Colonic mucosa (tissue), 4 donors: ENCODE measurements at regions not wholly inside any gene's neighbourhood (a gene's known extent, or its start where the extent isn't known, plus 50 kb on each side); places are given as distances from the start of the nearest gene placed in this dataset.
"Not testable (repeated sequence)": the region's sequence is repeated elsewhere in the genome, so short reads cannot be mapped to it uniquely, and the experiment has no call there.

Experiments
- DNase-seq: peaks from one replicate; pipeline ENCODE4 v3.0.0-alpha.2; 2020
- H3K27ac ChIP-seq: fragments of 200-600 bp; one replicate; pipeline ENCODE4 v1.8.0; 2021
- H3K27me3 ChIP-seq: fragments of 200-600 bp; one replicate; pipeline ENCODE4 v1.8.0; 2021
- H3K36me3 ChIP-seq: fragments of 200-600 bp; one replicate; pipeline ENCODE4 v1.8.0; 2021
- H3K4me1 ChIP-seq: fragments of 200-600 bp; one replicate; pipeline ENCODE4 v1.8.0; 2021; ENCODE audit warnings: mild to moderate bottlenecking
- H3K4me3 ChIP-seq: fragments of 200-600 bp; one replicate; pipeline ENCODE4 v1.8.0; 2021
- H3K9ac ChIP-seq, 2 donors: one replicate each; pipeline ENCODE4 v1.7.0; 2013; ENCODE audit warnings: control low read depth in 2 of 2, low read depth in 2 of 2, low read length in 2 of 2
- H3K9me3 ChIP-seq: fragments of 200-600 bp; one replicate; pipeline ENCODE4 v1.8.0; 2021
- CTCF ChIP-seq: fragments of 200-600 bp; IDR thresholded peaks from one replicate; pipeline ENCODE4 v1.8.0; 2022; ENCODE audit warnings: antibody characterized with exemption, mild to moderate bottlenecking
- intact Hi-C: fragments of 100-400 bp; cut with DNase I; formaldehyde crosslinking; loops from one replicate; pipeline ENCODE4 v1.14.1; 2022
- donor health status: healthy.
- donor health status: DM: no; HTN: no; CAD: no.
- donor health status: DM: no; HTN: no; CAD: no.

GRCh38 chr6:50962213-50962759, 143.6 kb downstream of the TFAP2B start:
- no peak for TF ChIP-seq CTCF
- H3K27ac ChIP-seq = no peak overlapping the region
- DNase-seq = no peak

GRCh38 chr6:50963952-50964351, 145.3 kb downstream of the TFAP2B start:
- intact Hi-C loops = no loop called here
- TF ChIP-seq CTCF = no peak
- no peak overlapping the region for H3K27ac ChIP-seq
- no peaks in the 10 kb centered on the region for H3K27me3 ChIP-seq
- no peak overlapping the region for H3K4me3 ChIP-seq
- no peaks in the 10 kb centered on the region for H3K9me3 ChIP-seq
- no peaks in the 10 kb centered on the region for H3K36me3 ChIP-seq
- DNase-seq = no peak
- H3K9ac ChIP-seq = no peak overlapping the region
- H3K4me1 ChIP-seq = no peaks in the 10 kb centered on the region

More at GRCh38 chr6:50962213-50962759, 143.6 kb downstream of the TFAP2B start:
- intact Hi-C loops = no loop called here
- Histone ChIP-seq H3K4me3 (no peak overlapping the region), H3K9me3 (no peaks in the 10 kb centered on the region), H3K36me3 (no peaks in the 10 kb centered on the region), H3K4me1 (no peaks in the 10 kb centered on the region), H3K27me3 (no peaks in the 10 kb centered on the region), H3K9ac (no peak overlapping the region)

- no peaks in the 10 kb centered on the region for H3K36me3 ChIP-seq
- intact Hi-C loops = no loop called here
- no peak for TF ChIP-seq CTCF
- H3K4me3 ChIP-seq = no peak overlapping the region
- no peaks in the 10 kb centered on the region for H3K9me3 ChIP-seq
- H3K9ac ChIP-seq = no peak overlapping the region
- H3K4me1 ChIP-seq = no peaks in the 10 kb centered on the region
- H3K27ac ChIP-seq = no peak overlapping the region
- no peak for DNase-seq
- no peaks in the 10 kb centered on the region for H3K27me3 ChIP-seq
These were observed 146.8 kb downstream of the TFAP2B start for GRCh38 chr6:50965495-50965894.

- Histone ChIP-seq H3K36me3 (no peaks in the 10 kb centered on the region), H3K9ac (no peak overlapping the region), H3K27me3 (no peaks in the 10 kb centered on the region), H3K4me3 (no peak overlapping the region), H3K9me3 (no peaks in the 10 kb centered on the region), H3K27ac (no peak overlapping the region), H3K4me1 (no peaks in the 10 kb centered on the region)
- DNase-seq = no peak
- no peak for TF ChIP-seq CTCF
- intact Hi-C loops = no loop called here
These were observed 147.9 kb downstream of the TFAP2B start for GRCh38 chr6:50966532-50966931.

- no peak for DNase-seq
- no peak overlapping the region for H3K27ac ChIP-seq
- no peaks in the 10 kb centered on the region for H3K27me3 ChIP-seq
- no peak overlapping the region for H3K9ac ChIP-seq
- no peaks in the 10 kb centered on the region for H3K9me3 ChIP-seq
- TF ChIP-seq CTCF = no peak
- H3K4me1 ChIP-seq = no peaks in the 10 kb centered on the region
- no peaks in the 10 kb centered on the region for H3K36me3 ChIP-seq
- H3K4me3 ChIP-seq = no peak overlapping the region
- intact Hi-C loops = no loop called here
These were observed 148.3 kb downstream of the TFAP2B start for GRCh38 chr6:50966986-50967385.

- H3K9ac ChIP-seq, H3K27me3 ChIP-seq, intact Hi-C loops, DNase-seq, H3K9me3 ChIP-seq, H3K4me3 ChIP-seq, H3K27ac ChIP-seq, H3K36me3 ChIP-seq, H3K4me1 ChIP-seq: not testable (repeated sequence)
These were observed 149.6 kb downstream of the TFAP2B start for GRCh38 chr6:50968246-50968645.
